HG03354 (cell line): ENCODE measurements at regions not wholly inside any gene's neighbourhood (a gene's known extent, or its start where the extent isn't known, plus 50 kb on each side); places are given as distances from the start of the nearest gene placed in this dataset.
"Not testable (repeated sequence)": the region's sequence is repeated elsewhere in the genome, so short reads cannot be mapped to it uniquely, and the experiment has no call there.

Source experiments
- ATAC-seq: cut with Tn5 transposase; IDR thresholded peaks from one replicate; pipeline ENCODE4 v1.9.1; 2021; ENCODE audit warnings: mild to moderate bottlenecking; ENCODE audit not compliant: unreplicated experiment, poor library complexity, severe bottlenecking

- ATAC-seq = no peak
Observed at GRCh38 chr3:87742250-87742649, 316.6 kb downstream of the CGGBP1 start.

- not testable (repeated sequence) for ATAC-seq
Observed at GRCh38 chr3:87740894-87741293, 317.9 kb downstream of the CGGBP1 start.

- not testable (repeated sequence) for ATAC-seq
Observed at GRCh38 chr3:87737817-87738216, 321.0 kb downstream of the CGGBP1 start.

GRCh38 chr3:87733671-87734367 lies 325.0 kb downstream of the CGGBP1 start:
- no peak for ATAC-seq

GRCh38 chr3:87732294-87732693 lies 326.5 kb downstream of the CGGBP1 start:
- no peak for ATAC-seq

- no peak for ATAC-seq
Observed at GRCh38 chr3:87727783-87728182, 331.0 kb downstream of the CGGBP1 start.

GRCh38 chr3:87719060-87719459 lies 339.7 kb downstream of the CGGBP1 start:
- no peak for ATAC-seq

- ATAC-seq = no peak
Observed at GRCh38 chr3:87710511-87710910, 348.3 kb downstream of the CGGBP1 start.

- ATAC-seq = no peak
Observed at GRCh38 chr3:87710028-87710427, 348.8 kb downstream of the CGGBP1 start.

- no peak for ATAC-seq
Observed at GRCh38 chr3:87706176-87706575, 352.6 kb downstream of the CGGBP1 start.

GRCh38 chr3:87702600-87702999 lies 356.2 kb downstream of the CGGBP1 start:
- no peak for ATAC-seq

GRCh38 chr3:87696124-87697013 lies 362.4 kb downstream of the CGGBP1 start:
- ATAC-seq = no peak

- no peak for ATAC-seq
Observed at GRCh38 chr3:87694678-87695077, 364.1 kb downstream of the CGGBP1 start.

GRCh38 chr3:87691109-87691508 lies 367.7 kb downstream of the CGGBP1 start:
- no peak for ATAC-seq

GRCh38 chr3:87678984-87679660 lies 379.7 kb downstream of the CGGBP1 start:
- ATAC-seq = not testable (repeated sequence)

GRCh38 chr3:87674397-87675161 lies 384.2 kb downstream of the CGGBP1 start:
- peak; percentile 99 for ATAC-seq

GRCh38 chr3:87673132-87673531 lies 385.7 kb downstream of the CGGBP1 start:
- no peak for ATAC-seq

GRCh38 chr3:87654184-87654583 lies 377.8 kb upstream of the POU1F1 start:
- ATAC-seq = no peak

- not testable (repeated sequence) for ATAC-seq
Observed at GRCh38 chr3:87653138-87653537, 376.8 kb upstream of the POU1F1 start.

GRCh38 chr3:87634426-87634825 lies 358.0 kb upstream of the POU1F1 start:
- no peak for ATAC-seq
